GM18870 (cell line): ENCODE measurements at regions not wholly inside any gene's neighbourhood (a gene's known extent, or its start where the extent isn't known, plus 50 kb on each side); places are given as distances from the start of the nearest gene placed in this dataset.
A peak's percentile ranks its signal among the peaks of the same experiment; 100 is the strongest.

Source experiments
- ATAC-seq: cut with Tn5 transposase; IDR thresholded peaks from one replicate; pipeline ENCODE4 v1.9.1; 2021; ENCODE audit warnings: moderate library complexity; ENCODE audit not compliant: unreplicated experiment

DNA sequence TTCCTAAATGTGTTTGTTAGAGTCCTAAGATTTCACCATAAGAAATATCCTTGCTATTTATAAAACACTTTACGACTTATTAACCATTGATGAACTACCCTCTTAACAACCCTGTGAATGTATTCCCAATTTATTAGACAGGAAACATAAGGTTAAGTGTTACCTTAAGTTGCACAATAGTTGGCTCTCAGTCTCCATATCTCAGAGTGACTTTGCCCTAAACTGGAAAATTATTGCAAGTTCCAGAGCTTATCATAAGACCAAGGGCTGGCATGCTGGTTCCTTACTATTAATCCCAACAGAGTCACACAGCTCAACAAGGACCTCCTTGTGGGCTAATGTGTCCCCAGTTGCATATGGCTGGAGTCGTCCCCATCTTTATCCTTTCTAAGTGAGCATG is 165.8 kb downstream of the INSIG2 start:
- no peak for ATAC-seq

DNA sequence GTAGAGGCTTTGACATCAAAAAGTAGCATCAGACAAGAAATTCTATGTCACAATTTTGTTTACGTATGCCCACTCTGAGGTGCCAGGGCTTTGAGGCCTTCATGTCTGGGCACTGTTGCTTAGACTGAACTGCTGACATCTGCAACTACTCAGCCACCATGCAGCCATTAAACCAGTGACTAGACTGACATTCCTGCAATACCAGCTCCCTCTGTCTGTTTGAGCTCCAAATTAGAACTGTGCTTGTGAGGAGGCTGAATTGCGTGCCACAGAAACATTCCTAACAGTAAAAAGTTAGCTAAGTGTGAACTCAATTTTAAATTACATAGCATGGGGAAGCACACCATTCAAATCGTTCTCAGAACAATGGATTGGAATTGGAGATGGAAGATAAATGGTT is 163.2 kb downstream of the INSIG2 start:
- ATAC-seq = no peak

DNA sequence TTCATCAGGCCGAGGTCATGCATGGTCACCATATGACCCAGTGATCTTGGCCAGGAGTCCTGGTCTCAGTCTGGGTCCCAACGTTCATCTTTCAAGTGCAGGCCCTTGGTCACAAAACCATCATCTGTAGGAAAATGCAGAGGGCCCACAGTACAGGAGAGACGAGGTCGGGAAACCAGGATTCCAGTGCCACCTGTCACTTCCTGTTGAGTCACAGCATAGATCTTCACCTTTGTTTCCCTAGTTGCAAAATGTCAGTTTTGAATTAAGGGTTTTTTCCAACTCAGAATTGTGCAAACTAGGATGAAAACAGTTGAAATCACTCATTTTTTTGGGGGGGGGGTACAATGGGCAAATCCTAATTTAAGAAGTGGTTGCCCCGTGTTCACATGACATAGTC is 162.2 kb downstream of the INSIG2 start:
- no peak for ATAC-seq

- ATAC-seq = peak; percentile 29
These were observed 161.7 kb downstream of the INSIG2 start for GRCh38 chr2:118250001-118250400.

- peak; percentile 80 for ATAC-seq
These were observed 161.3 kb downstream of the INSIG2 start for GRCh38 chr2:118249531-118249930.

DNA sequence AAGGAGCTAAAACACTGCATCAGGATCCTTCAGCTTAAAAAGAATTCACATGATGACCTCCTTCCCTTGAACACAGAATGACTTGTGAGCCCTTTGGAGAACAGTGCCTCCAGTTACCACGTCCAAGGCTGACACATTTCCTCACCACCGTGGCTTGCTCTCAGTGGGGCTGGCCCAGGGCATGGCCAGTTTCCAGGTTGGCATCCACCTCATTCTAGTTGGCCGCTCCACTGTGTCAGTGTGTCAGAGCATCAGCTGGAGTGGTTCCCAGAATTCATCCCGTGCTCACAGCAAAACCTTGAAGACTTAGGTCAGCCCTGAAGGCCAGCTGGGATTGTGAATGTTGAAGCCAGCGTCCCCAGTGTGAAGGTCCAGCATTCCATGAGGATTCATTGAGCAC is 158.5 kb downstream of the INSIG2 start:
- no peak for ATAC-seq

DNA sequence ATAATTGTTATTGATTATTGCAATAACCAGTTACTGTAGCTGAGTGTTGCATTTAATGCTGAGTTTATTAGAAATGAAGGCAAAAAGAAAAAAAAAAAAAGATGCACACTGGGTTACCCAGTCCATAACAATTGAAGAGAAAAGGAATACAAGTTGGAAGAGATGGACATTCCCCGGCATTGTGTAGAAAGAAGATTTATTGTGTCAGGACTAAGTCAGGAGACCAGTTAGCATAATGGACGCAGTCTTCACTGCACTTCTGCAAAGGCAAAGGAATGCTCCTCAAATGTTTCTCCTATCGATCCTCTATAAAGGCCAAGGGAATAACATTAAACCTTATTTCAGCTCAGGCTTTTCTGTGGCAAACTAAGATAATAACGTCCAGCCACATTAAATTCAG is 157.8 kb downstream of the INSIG2 start:
- ATAC-seq = no peak

GRCh38 chr2:118244686-118245085 is 156.4 kb downstream of the INSIG2 start:
- ATAC-seq = no peak

GRCh38 chr2:118243031-118243430 is 154.8 kb downstream of the INSIG2 start:
- ATAC-seq = no peak

GRCh38 chr2:118242216-118242615 is 153.9 kb downstream of the INSIG2 start:
- ATAC-seq = peak; percentile 75

GRCh38 chr2:118241128-118241527 is 152.9 kb downstream of the INSIG2 start:
- ATAC-seq = no peak

- ATAC-seq = no peak
These were observed 152.0 kb downstream of the INSIG2 start for GRCh38 chr2:118240276-118240675.

- ATAC-seq = no peak
These were observed 151.0 kb downstream of the INSIG2 start for GRCh38 chr2:118239284-118239683.

DNA sequence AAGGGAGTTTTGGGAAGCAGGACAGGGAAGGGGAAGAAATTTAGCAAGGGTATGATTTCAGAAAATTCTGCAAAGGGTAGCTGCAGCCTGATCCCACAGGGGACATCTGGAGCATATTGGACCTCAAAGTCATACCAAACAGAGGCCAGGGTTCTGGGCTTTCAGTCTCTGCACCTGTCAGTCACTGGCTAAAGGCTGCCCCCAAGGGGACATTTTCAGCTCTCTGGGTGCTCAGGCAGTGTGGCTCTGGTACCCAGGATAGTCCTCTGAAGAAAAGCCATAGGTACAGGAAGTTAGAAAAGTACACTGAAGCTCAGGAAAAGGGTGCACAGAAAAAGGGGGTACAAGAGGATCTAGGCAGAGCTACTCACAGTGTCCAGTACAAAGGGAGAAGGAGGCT is 149.2 kb downstream of the INSIG2 start:
- ATAC-seq = no peak

DNA sequence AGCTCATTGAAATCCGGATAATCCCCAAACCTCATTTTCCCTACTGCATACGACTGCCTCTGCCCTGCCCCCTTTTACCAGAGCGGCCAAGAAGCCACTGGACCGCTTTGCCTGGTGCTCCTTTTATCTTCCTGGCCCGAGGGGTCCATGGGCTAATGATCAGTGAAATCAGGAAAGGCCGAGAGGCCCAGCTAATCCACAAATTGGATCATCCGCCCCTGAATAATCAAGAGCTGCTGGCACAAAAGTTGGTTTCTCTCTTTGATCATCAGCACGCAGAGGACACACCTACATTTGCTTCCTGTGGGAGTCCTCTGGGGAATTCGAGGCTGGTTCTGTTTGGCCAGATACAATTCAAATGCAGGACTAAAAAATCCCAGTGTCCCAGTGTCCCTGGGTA is 144.5 kb downstream of the INSIG2 start:
- ATAC-seq = no peak

GRCh38 chr2:118232391-118232790 is 144.1 kb downstream of the INSIG2 start:
- no peak for ATAC-seq

GRCh38 chr2:118231759-118232158 is 143.5 kb downstream of the INSIG2 start:
- no peak for ATAC-seq

GRCh38 chr2:118227698-118228508 is 139.6 kb downstream of the INSIG2 start:
- peak; percentile 44 for ATAC-seq

DNA sequence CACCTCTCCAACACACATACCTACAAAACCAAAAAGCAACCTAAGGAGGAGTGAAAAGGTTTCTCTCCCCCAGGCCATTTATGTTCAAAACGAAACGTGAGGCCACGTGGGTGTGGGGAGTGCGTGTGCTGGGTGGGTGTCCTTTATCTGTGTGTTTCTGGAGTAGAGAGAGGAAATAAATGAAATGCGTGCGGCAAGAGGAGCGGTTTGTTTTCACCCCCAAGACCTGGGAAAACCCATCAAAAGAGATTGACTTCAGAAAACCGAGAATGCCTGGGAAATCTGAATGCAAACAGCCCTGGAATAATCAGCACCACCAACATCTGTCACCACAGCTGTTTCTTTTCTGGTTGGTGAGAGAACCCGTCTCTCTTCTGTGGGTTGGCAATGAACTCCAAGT is 137.4 kb downstream of the INSIG2 start:
- no peak for ATAC-seq

GRCh38 chr2:118224895-118225311 is 136.6 kb downstream of the INSIG2 start:
- ATAC-seq = no peak

GRCh38 chr2:118223992-118224894 is 136.0 kb downstream of the INSIG2 start:
- peak; percentile 37 for ATAC-seq

DNA sequence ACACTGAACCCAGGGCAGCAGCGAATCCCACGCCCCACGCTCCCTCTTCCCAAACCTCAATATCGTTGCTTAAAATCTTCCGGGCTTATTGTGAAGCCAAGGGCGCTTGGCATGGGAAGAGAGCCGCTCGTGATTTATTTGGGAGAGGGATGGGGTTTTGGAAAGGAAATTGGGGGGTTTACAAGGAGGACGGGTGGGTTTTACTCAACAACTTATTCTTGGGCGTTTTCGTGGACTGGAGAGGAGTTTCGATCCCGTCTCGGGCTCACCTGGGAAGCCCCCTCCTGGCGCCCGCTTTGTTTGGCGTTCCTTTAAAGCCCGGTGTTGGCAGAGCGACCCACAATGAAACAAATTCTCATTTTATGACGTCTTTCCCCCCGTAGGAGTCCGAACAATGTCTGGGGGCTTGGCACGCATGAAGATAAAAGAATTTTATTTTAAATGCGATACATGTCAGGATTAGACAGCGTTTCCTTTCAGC is 135.3 kb downstream of the INSIG2 start:
- ATAC-seq = peak; percentile 0
